ENCODE measurements at regions not wholly inside any gene's neighbourhood (a gene's known extent, or its start where the extent isn't known, plus 50 kb on each side); places are given as distances from the start of the nearest gene placed in this dataset.

GRCh38 chrX:77085372-77085771, 361.8 kb upstream of the FGF16 start:
- TF ChIP-seq, protein P1, sequence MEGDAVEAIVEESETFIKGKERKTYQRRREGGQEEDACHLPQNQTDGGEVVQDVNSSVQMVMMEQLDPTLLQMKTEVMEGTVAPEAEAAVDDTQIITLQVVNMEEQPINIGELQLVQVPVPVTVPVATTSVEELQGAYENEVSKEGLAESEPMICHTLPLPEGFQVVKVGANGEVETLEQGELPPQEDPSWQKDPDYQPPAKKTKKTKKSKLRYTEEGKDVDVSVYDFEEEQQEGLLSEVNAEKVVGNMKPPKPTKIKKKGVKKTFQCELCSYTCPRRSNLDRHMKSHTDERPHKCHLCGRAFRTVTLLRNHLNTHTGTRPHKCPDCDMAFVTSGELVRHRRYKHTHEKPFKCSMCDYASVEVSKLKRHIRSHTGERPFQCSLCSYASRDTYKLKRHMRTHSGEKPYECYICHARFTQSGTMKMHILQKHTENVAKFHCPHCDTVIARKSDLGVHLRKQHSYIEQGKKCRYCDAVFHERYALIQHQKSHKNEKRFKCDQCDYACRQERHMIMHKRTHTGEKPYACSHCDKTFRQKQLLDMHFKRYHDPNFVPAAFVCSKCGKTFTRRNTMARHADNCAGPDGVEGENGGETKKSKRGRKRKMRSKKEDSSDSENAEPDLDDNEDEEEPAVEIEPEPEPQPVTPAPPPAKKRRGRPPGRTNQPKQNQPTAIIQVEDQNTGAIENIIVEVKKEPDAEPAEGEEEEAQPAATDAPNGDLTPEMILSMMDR (optimal IDR thresholded peaks at IDR 0.05 in 1 of 3, IDR thresholded peaks at IDR 0.05 in 1 of 3, conservative IDR thresholded peaks at IDR 0.05 in 1 of 3; ENCODE audit: extremely low read depth in 1 of 3, insufficient read depth in 2 of 3, low read length in 3 of 3), result no peak
- no peak for TF ChIP-seq EZH2 (IDR thresholded peaks at IDR 0.05; ENCODE audit: low read length)
